Mammary epithelial cell (primary cell): ENCODE measurements at regions not wholly inside any gene's neighbourhood (a gene's known extent, or its start where the extent isn't known, plus 50 kb on each side); places are given as distances from the start of the nearest gene placed in this dataset.

Experiments used
- EZH2 ChIP-seq: IDR thresholded peaks from 2 replicates; pipeline ENCODE4 v1.6.1; 2012; ENCODE audit warnings: low read length, inconsistent platforms, borderline replicate concordance
- TF ChIP-seq, protein P1 (sequence below), 2 donors: IDR thresholded peaks in 1 of 2; conservative IDR thresholded peaks in 1 of 2; 2 replicates each; pipeline ENCODE4 v1.5.1; 2011 to 2012; ENCODE audit warnings: inconsistent platforms in 2 of 2, low read length in 2 of 2, mild to moderate bottlenecking in 2 of 2, control low read depth in 1 of 2, low read depth in 1 of 2; ENCODE audit not compliant: insufficient read depth in 1 of 2; ENCODE audit errors: extremely low read depth in 1 of 2

DNA sequence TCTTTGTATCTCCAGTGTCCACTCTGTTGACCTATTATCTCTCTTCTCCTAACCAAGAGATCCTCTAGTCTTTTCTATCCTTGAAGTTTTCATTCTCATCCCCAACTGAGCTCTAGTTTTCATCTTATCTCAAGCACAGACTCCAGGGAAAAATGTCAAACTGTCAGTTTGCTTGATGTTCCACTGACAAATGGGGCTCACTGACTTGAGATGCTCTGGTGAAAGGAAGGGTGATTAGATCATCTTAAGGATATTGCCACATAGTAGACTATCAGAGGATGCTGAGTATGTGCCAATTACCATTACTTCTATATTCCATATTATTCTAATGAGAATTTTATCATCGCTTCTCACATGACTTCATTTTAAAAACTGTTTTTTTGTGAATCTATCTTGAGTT lies 2008.2 kb downstream of the ARAP2 start:
- TF ChIP-seq, protein P1, sequence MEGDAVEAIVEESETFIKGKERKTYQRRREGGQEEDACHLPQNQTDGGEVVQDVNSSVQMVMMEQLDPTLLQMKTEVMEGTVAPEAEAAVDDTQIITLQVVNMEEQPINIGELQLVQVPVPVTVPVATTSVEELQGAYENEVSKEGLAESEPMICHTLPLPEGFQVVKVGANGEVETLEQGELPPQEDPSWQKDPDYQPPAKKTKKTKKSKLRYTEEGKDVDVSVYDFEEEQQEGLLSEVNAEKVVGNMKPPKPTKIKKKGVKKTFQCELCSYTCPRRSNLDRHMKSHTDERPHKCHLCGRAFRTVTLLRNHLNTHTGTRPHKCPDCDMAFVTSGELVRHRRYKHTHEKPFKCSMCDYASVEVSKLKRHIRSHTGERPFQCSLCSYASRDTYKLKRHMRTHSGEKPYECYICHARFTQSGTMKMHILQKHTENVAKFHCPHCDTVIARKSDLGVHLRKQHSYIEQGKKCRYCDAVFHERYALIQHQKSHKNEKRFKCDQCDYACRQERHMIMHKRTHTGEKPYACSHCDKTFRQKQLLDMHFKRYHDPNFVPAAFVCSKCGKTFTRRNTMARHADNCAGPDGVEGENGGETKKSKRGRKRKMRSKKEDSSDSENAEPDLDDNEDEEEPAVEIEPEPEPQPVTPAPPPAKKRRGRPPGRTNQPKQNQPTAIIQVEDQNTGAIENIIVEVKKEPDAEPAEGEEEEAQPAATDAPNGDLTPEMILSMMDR (conservative IDR thresholded peaks at IDR 0.05 in 1 of 2, IDR thresholded peaks at IDR 0.05 in 1 of 2; ENCODE audit: extremely low read depth in 1 of 2, insufficient read depth in 1 of 2, low read depth in 1 of 2, low read length in 2 of 2): no peak
- TF ChIP-seq EZH2: no peak
